ENCODE measurements at regions not wholly inside any gene's neighbourhood (a gene's known extent, or its start where the extent isn't known, plus 50 kb on each side); places are given as distances from the start of the nearest gene placed in this dataset.
"Not testable (repeated sequence)": the region's sequence is repeated elsewhere in the genome, so short reads cannot be mapped to it uniquely, and the experiment has no call there.

GRCh38 chr6:18595774-18596530, 208.8 kb downstream of the RNF144B start:
- peak; percentile 40 for DNase-seq

GRCh38 chr6:18596531-18596835, 209.3 kb downstream of the RNF144B start:
- DNase-seq, result no peak

- DNase-seq, result no peak
Measured at GRCh38 chr6:18598551-18599264, 211.6 kb downstream of the RNF144B start.

GRCh38 chr6:18600255-18600654, 213.1 kb downstream of the RNF144B start:
- no peak for DNase-seq

GRCh38 chr6:18601516-18602020, 214.4 kb downstream of the RNF144B start:
- DNase-seq, result no peak

GRCh38 chr6:18602931-18603330, 215.8 kb downstream of the RNF144B start:
- DNase-seq, result no peak

GRCh38 chr6:18603361-18603760, 216.2 kb downstream of the RNF144B start:
- no peak for DNase-seq

- no peak for DNase-seq
Measured at GRCh38 chr6:18605841-18606240, 218.7 kb downstream of the RNF144B start.

- no peak for DNase-seq
Measured at GRCh38 chr6:18609715-18610114, 222.6 kb downstream of the RNF144B start.

GRCh38 chr6:18613319-18613925, 226.3 kb downstream of the RNF144B start:
- DNase-seq, result no peak

GRCh38 chr6:18629571-18629970, 242.4 kb downstream of the RNF144B start:
- DNase-seq, result no peak

GRCh38 chr6:18632670-18633410, 245.7 kb downstream of the RNF144B start:
- no peak for DNase-seq

- no peak for DNase-seq
Measured at GRCh38 chr6:18634912-18635311, 247.8 kb downstream of the RNF144B start.

- DNase-seq, result no peak
Measured at GRCh38 chr6:18640134-18640533, 253.0 kb downstream of the RNF144B start.

- no peak for DNase-seq
Measured at GRCh38 chr6:18640754-18641153, 253.6 kb downstream of the RNF144B start.

- DNase-seq, result no peak
Measured at GRCh38 chr6:18654821-18655220, 267.7 kb downstream of the RNF144B start.

- no peak for DNase-seq
Measured at GRCh38 chr6:18656506-18656905, 269.4 kb downstream of the RNF144B start.

GRCh38 chr6:18659994-18660393, 272.8 kb downstream of the RNF144B start:
- DNase-seq, result not testable (repeated sequence)

GRCh38 chr6:18663011-18663410, 275.9 kb downstream of the RNF144B start:
- no peak for DNase-seq

- DNase-seq, result no peak
Measured at GRCh38 chr6:18664401-18664800, 277.3 kb downstream of the RNF144B start.

- no peak for DNase-seq
Measured at GRCh38 chr6:18667612-18668011, 280.5 kb downstream of the RNF144B start.

- no peak for DNase-seq
Measured at GRCh38 chr6:18668994-18669393, 281.8 kb downstream of the RNF144B start.

GRCh38 chr6:18672852-18673251, 285.7 kb downstream of the RNF144B start:
- no peak for DNase-seq

All from CD4-positive, alpha-beta T cell treated with Interleukin-21 for 1 hour (primary cell).